ENCODE measurements at regions not wholly inside any gene's neighbourhood (a gene's known extent, or its start where the extent isn't known, plus 50 kb on each side); places are given as distances from the start of the nearest gene placed in this dataset.
"Not testable (repeated sequence)": the region's sequence is repeated elsewhere in the genome, so short reads cannot be mapped to it uniquely, and the experiment has no call there.

DNA sequence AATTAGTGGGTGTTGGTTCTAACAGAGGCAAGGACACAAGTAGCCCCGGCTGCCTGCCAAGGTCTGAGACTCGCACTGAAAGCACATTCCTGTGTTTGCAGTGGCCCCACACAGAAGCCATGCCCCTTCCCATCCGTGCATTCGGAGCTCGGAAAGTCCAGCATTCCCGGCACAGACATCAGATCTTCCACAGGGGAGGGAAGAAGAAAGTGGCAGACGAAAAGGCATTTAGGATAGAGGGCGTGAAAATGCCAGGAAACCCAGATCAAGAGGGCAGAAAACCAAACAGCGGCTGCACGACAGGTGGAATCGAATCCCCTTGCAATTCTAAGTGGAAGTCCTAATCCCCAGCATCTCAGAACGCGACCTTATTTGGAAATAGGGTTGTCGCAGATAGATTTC, 105.5 kb upstream of the ASB18 start:
- no peak for DNase-seq (ENCODE audit: low read depth in 2 of 2, low spot score in 1 of 2)

GRCh38 chr2:236370847-236371409, 106.7 kb upstream of the ASB18 start:
- no peak for DNase-seq (ENCODE audit: low read depth in 2 of 2, low spot score in 1 of 2)

- no peak for DNase-seq (ENCODE audit: low read depth in 2 of 2, low spot score in 1 of 2)
These were observed 111.8 kb upstream of the ASB18 start for GRCh38 chr2:236375973-236376476.

DNA sequence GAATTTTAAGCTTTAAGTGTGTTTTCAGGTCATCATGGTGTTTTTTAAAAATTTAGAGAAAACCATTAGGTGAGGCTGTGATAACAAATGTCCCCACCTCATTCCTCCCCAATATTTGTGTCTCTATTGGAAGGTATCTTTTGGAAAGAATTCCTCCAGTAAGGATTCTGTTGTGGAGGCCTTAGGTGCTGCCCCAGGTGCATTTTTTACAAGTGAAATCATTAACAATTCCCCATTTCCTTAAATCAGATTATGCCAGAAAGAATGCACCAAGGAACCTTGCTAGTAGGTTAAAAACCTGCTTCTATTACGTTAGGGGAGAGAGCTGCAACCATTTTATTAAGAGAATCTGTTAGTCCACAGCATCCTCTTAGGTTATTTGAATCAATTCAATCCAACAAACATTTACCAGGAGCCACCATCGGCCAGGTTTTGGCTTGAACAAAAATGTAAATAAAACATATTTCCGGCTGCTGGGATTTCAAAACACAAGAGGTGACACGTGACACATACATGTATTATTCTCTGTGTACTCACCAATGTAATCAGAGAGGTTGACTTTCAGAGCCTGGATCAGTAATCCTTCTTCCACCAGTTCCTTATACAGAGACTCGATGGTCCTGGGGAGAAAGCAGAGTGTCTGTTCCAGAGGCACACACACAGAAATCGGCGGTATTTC, 112.5 kb upstream of the ASB18 start:
- no peak for DNase-seq (ENCODE audit: low read depth in 2 of 2, low spot score in 1 of 2)

GRCh38 chr2:236380051-236380612, 115.9 kb upstream of the ASB18 start:
- no peak for DNase-seq (ENCODE audit: low read depth in 2 of 2, low spot score in 1 of 2)

DNA sequence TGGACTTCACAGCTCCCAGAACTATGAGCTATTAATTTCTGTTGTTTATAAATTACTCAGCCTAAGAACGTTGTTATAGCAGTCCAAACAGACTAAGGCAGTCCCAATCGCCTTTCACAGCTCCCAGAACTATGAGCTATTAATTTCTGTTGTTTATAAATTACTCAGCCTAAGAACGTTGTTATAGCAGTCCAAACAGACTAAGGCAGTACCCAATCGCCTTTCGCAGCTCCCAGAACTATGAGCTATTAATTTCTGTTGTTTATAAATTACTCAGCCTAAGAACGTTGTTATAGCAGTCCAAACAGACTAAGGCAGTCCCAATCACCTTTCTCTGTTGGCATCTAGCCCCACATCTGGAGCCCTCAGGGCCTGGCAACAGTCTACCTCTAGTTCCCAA, 117.0 kb upstream of the ASB18 start:
- DNase-seq (ENCODE audit: low read depth in 2 of 2, low spot score in 1 of 2) = not testable (repeated sequence)

GRCh38 chr2:236389284-236390216, 125.3 kb upstream of the ASB18 start:
- not testable (repeated sequence) for DNase-seq (ENCODE audit: low read depth in 2 of 2, low spot score in 1 of 2)

DNA sequence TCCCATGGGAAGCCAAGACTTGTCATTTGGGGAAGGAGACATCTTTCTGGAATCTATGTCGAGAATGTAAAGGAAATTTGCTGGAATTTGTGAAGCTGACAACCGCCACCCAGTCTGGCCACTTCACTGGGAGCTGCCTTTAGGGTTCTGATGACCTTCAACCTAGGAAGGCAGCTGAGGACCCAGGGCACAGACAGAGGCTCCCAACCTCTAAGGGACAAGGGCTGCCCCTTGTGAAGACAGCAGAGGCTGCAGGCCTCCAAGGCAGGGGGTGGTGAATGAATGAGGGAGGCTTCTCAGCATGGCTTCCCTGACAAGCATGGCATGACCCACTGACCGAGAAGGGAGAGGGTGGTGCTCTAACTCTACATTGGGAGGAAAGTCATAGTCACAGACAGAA, 128.9 kb upstream of the ASB18 start:
- DNase-seq (ENCODE audit: low read depth in 2 of 2, low spot score in 1 of 2) = no peak

DNA sequence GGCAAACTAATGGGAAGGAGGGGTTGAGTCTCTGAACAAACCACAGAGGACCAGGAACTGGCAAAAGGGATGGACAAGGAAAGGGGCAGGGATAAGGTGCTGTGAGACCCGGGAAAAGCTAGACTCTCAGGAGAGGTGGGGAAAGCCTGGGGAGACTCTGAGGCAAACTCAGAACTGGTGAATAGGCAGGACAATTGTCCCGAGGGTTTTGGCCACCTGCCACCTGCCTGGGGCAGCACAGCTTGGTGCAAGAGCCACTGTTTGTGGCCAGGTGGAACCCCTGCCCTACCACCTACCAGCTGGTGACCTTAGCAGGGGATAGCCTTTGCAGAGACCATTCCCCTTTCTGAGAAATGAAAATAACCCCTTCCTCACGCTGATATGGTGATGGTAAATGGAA, 129.4 kb upstream of the ASB18 start:
- no peak for DNase-seq (ENCODE audit: low read depth in 2 of 2, low spot score in 1 of 2)

- no peak for DNase-seq (ENCODE audit: low read depth in 2 of 2, low spot score in 1 of 2)
These were observed 130.4 kb upstream of the ASB18 start for GRCh38 chr2:236394571-236394970.

DNA sequence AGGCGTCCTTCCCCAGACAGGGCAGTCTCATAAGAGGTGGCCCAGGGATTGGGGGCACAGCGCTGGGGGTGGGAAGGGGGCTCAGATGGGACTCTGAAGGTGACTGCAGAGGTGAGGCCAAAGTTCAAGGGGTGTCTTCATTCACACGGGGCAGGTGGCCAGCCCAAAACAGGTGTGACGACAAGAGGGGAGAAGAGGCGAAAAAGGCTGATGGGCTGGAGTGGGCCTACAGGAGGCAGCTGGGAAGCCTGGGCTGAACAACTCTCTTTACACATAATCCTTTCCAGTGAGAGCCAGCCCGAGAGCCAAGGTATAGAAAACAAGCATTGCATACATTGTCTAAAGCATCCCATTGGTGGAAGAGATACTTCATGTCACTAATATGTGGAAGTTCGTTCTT, 130.9 kb upstream of the ASB18 start:
- DNase-seq (ENCODE audit: low read depth in 2 of 2, low spot score in 1 of 2) = no peak

GRCh38 chr2:236396818-236397350, 132.7 kb upstream of the ASB18 start:
- DNase-seq (ENCODE audit: low read depth in 2 of 2, low spot score in 1 of 2) = no peak

DNA sequence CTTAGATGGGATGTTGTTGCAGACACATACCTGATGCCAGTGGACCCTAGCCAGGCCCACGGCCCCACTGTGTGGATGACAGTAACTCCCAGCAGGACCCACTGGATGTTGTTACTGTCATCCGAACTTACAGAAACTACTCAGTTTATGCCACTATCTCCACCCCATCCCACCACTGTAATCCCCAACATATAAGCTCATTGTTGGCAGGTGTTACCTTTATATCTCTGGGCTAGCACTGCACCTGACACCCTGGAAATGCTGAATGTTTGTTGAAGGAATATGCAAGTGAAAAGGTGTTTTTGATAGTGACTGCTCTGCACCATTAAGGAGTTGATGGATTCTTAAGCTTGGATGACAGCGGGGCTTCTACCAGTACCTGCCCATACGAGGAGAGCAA, 133.5 kb upstream of the ASB18 start:
- no peak for DNase-seq (ENCODE audit: low read depth in 2 of 2, low spot score in 1 of 2)

DNA sequence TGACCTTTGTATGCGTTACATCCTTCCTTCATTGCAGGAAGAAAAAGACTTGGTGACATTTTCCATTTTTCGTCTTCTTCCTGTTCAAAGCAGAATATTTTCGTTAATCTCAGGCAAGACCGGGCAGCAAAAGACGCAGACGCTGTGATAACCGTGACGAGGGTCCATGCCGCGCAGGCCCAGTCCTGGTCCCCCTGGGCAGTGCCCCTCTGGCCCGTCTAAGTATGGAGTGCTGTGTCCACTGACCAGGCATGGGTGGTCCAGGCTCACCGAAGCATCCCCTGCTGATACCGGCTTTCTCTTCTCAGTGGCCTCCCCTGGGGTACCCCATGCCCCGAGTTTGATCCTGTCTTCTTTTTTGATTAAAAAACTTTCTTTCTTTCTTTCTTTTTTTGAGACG, 135.2 kb upstream of the ASB18 start:
- DNase-seq (ENCODE audit: low read depth in 2 of 2, low spot score in 1 of 2) = no peak

GRCh38 chr2:236400046-236400574, 135.9 kb upstream of the ASB18 start:
- DNase-seq (ENCODE audit: low read depth in 2 of 2, low spot score in 1 of 2) = no peak

GRCh38 chr2:236400594-236401360, 136.6 kb upstream of the ASB18 start:
- DNase-seq (ENCODE audit: low read depth in 2 of 2, low spot score in 1 of 2) = no peak

DNA sequence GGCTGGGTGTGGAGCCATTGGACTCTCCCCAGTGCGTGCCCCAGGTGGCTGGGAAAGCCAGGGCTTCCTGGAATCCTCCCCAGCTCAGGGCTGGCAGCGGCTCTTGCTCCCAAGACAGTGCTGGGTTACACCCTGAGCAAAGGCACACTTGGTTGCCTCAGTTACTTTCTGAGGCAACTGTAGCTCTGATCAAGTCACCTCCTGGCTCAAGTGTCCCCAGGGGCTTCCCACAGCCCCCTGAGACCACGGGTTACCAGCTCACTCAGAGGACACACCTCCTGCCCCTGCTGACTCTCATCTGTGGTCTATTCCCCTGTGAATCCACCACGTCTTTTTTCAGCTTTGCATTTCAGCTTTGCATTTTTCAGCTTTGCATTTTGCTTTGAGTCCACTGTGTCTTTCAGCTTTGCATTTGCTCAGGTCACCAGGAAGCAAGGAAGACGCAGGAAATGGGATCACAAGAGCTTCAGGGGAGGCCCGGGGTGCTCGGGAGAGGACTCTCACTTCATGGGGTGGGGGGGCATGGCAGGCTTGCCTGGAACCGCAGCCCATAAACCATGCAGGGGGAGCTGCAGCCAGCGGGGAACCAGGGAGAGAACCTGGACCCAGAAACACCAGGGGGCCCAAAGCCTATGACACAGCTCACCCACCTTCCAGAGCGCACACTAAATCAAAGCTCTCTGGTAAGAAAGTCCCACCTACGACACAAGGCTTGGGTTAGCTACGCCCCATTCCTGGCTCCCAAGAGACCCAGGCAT, 138.0 kb upstream of the ASB18 start:
- no peak for DNase-seq (ENCODE audit: low read depth in 2 of 2, low spot score in 1 of 2)

DNA sequence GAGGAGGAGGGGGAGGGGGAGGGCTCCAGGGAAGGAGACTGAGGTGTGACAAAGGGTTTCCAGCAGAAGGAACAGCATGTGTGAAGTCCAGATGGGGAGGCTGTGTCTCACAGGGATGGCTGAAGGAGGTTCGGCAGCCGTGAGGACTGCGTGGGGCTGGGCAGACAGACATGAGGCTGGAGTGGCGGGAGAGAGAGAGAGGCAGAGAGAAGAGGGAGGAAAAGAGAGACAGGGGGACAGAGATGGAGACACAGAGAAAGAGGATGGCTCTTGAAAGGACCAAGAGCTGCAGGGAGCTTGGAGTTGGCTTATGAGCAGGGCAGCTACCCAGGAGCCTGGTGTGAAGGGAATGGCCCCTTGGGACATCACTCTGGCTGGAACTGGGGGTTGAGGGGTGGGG, 138.9 kb upstream of the ASB18 start:
- no peak for DNase-seq (ENCODE audit: low read depth in 2 of 2, low spot score in 1 of 2)

DNA sequence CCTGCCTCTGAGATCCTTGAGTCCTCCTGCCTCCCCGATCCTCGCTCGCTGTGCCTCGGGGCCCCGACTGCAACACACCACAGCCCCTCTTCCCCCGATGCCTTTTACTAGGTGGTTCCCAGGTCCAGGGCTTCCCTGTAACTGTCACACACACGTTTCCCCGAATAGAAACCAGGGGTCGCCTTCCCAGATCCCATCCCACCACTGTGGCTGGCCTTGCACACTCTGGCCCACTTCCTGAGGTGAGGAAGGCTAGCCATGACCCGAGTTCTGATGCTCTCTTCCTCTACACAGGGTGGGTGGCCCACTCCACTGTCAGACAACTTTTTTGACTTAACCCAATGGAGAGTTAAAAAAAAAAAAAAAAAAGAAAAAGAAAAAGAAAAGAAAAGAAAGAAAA, 139.6 kb upstream of the ASB18 start:
- DNase-seq (ENCODE audit: low read depth in 2 of 2, low spot score in 1 of 2) = no peak

DNA sequence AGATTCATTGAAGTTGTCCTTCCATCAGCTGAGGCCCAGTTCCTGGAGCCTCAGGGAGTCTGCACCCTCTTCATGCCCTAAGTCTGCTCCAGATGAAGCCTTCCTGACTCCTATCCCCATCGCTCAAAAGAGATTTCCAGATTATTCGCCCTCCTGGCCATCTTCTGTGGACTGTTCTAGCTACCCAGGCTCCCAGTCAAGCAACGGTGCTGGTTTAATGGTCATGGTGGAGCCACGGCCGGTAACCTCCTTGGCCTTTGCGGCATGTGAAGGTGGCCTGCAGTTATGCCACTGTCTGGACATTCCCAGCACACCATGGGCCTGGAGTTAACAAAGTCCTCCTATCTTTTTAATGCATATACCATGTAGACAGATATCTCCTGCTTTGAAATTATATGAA, 140.1 kb upstream of the ASB18 start:
- DNase-seq (ENCODE audit: low read depth in 2 of 2, low spot score in 1 of 2) = no peak

Data from stimulated activated CD8-positive, alpha-beta memory T cell treated with anti-CD3 and anti-CD28 coated beads, Interleukin-4, amount 100 ng/mL, for 1 hour (primary cell).